Amniotic epithelial cell (primary cell): ENCODE measurements at regions not wholly inside any gene's neighbourhood (a gene's known extent, or its start where the extent isn't known, plus 50 kb on each side); places are given as distances from the start of the nearest gene placed in this dataset.

Experiments
- DNase-seq: peaks from one replicate; pipeline ENCODE4 v3.0.0-alpha.2; 2010; ENCODE audit warnings: low read depth

DNA sequence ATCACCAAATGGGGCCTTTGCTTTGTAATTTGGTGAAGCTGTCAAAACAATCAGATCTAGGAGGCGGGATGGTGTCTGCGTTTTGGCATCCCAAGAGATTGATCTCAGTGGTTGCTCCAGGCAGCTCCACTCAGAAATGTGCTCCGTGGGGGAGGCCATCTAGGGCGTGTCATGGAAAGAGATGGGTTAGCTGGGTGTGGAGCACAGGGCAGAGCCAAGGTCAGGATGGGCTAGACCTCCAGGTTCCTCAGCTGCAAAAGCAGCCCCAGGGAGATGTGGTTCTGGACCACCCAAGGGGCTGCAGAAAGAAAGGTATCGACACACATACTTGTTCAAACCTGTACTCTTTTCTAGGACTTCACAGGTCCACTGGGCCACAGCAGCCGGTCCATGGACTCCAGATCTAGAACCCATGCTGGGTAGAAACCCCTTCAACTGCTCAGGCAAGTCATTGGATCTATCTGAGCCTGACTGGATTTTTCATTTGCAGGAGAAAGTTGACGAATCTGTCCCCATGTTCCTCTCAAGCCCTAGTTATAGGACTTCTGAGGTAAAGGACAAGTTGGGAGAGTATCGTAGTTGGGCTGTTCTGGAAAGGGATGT lies 270.2 kb upstream of the RPL38 start:
- no peak for DNase-seq

DNA sequence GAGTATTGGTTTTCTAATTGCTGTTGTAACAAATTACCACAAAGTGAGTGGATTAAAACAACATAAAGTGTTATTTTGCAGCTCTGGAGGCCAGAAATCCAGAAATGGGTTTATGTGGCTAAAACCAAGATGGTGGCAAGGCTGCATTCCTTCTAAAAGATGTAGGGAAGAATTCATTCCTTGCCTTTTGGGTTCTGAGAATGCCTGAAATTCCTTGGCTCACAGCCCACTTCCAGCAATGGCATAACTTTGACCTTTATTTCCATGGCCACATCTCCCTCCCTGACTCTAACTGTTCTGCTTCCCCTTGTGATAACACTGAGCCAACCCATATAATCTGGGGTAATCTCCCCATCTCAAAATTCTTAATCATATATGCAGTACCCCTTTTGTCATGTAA lies 269.6 kb upstream of the RPL38 start:
- no peak for DNase-seq

DNA sequence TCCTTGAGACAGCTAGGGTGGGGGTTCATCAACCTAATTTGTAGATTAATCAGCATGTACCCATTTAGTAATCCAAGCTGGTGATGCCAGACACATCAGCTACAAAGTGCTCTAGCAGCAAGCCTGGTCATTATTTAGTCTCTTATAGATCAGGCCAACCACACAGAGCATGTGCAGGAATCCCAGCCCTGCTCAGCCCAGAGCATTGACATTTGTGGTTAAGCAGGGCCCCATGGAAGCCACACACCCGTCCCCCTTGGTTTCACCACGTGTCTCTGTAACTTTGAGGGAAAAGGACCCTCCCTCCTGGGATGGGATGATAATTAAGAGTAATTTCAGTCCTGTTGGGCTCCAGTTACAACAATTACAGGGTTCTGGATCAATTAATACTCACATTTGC lies 268.8 kb upstream of the RPL38 start:
- DNase-seq = no peak

DNA sequence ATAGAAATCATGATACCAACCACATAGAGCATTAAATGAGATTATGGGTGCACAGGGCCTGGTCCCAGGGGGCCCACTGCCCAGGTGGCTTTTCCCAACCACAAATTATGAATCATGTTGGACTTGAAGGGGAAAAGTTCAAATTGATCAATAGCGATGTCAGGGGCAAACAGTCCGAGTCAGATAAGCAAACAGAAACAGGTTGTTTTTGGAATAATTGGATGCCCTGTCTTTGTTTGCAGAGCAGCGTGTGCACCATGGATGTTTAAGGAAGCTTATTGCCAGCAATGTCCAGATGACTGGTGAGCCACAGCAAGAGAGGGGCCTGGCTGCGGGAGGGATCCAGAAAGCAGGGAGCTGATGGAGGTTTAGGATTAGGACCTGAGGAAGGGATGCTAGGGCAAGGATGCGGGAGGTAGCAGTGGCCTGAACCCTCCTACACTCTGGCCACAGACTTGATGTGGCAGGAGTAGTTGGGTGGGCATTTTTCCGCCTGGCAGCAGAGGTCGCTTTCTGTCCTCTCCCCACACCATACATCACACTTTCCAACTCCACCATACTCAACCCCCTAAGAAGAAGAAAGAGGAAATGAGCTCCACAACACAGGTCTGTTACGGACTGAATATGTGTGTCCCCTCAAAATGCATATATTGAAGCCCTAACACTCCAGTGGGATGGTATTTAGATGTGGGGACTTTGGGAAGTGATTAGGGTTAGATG lies 266.4 kb upstream of the RPL38 start:
- DNase-seq = no peak

DNA sequence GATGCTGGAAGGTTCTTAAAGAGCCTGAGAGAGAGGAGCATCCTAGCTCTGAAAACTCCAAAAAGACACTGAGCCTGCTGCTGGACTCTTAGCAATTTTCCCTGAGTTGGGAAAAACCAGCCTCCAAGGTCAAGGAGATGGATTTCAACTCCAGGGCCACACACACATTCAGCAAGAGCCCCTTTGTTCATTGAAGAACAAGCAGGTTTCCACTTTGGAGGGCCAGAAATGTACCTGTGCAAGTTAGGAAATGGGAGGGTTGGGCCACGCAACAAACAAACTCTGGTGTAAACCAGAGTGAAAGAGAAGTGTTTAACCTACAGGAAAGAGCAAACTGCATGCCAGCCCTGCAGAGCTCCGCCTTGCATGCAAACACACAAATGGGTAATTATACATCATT lies 264.8 kb upstream of the RPL38 start:
- DNase-seq = no peak

DNA sequence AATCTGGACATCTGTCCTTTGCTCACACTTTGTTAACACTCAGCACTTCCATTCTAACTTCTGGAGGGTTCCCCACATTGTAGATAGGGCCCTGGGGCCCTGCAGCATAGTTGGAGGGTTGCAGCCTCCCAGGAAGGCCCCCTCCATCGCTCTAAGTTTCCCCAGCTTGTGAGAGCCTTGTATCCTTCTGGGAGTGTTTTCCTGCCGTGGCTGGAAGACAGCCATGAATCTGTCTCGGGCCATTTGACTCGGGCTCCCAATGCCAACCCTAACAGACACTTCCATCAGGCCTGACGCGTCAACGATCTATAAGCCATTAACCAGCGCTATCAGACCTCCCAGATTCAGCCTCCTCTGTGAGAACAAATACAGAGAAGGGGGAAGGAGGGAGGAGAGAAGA lies 263.7 kb upstream of the RPL38 start:
- no peak for DNase-seq

DNA sequence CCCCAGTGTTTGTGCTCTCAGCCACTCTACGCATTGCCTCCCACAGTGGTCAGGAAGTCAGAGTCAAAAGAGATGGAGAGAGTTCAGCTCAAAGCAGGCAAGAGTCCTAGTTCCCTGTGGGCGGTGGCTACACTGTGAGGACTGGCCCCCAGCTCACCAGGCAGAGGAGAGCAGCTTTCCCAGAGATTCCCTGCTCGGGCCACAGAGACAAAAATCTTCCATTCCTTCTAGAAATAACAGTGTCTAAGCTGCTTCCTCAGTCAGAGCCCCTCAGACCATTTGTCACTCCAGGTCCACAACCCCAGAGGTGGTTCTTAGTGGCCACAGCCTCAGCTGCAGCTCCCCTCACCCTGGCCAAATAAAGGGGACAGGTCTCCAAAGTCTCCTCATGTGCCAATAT lies 263.0 kb upstream of the RPL38 start:
- no peak for DNase-seq

DNA sequence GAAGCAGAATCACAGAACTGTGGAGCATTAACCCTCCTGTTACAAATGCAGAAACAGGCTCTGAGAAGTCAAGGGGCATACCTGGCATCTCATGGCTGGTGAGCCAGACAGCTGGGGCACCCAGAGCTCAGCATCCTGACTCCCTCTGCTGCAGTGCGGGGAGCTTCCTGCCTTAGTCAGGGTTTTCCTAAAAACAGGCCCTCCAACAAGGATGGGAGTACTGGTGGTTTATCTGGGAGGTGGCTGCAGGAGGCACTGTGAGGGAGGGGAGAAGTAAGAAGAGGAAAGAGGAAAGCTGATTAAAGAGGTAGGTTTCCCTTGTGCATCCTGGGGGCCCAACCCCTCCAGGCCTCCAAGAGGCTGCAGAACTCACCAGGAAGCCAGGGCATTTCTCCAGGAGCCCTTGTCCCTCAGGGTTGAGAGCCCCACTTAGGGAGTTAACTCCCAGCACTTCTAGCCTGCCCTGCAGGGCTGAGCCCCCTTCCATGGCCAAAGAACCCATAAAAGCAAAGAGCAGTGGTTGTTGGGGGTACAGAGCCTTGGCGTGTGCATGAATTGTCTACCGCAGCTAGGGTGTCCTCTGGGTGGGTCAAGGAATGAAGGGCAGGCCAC lies 261.5 kb upstream of the RPL38 start:
- DNase-seq = no peak

DNA sequence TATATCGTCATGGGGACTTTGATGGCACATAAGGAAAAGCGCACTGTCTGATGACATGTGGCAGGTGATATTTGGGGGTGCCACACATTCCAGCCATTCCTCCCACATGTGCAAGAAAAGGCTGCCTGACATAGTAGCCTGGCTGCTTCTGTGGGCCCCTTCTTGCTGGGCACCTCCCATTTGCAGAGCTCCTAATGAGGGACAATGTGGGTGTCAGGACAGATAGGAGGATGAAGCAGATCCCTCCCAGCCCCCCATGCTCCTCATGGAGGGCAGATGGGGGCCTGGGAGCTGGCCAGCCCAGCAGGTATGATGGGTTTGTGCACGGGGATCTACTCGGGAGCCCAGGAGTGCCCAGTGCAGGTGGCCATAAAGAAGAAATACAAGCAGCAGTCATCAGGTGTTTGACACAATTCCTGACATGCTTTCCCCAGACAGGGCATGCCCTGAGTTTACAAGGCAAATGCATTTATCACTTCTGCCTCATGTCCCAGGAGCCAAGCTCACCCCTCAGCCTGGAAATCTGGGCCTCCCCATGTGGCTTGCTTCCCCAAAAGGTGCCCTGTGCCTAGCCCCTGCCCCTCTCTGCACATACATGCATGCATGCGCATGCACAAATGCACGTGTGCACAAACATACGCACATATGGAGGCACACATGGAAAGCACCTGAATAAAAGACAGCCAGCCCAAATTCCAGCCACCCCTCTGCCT lies 260.6 kb upstream of the RPL38 start:
- no peak for DNase-seq

DNA sequence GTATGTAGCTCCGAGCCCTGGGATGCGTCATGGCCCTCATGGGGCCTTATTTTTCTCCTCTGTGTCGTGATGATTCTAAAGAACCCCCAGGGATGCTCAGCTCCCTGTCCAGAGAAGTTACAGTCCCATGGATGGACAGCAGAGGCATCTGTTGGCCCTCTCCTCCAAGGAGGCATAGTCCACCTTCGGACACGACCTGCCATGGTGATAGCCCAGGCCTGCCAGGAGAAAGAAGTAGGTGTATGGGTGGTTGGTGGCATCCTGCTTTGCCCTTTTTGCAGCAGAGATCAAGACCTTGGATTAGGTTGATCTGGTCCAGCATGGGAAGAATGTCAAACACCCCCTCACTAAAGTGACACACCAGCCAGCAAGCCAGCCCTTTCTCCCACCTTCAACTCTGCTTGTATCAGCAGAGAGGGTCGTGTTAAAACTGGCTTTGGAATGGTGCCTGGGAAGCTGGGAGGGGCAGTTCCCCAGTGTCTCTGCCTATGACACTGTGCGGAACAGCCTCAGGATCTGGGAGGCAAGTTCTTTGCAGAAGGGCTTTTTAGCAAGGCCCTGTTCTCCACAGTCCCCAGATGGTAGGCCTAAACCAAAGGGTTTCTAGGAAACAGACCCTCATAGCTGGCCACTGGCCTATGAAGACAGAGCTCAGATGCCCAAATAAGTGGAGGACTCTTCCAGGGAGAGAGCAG lies 259.9 kb upstream of the RPL38 start:
- no peak for DNase-seq

DNA sequence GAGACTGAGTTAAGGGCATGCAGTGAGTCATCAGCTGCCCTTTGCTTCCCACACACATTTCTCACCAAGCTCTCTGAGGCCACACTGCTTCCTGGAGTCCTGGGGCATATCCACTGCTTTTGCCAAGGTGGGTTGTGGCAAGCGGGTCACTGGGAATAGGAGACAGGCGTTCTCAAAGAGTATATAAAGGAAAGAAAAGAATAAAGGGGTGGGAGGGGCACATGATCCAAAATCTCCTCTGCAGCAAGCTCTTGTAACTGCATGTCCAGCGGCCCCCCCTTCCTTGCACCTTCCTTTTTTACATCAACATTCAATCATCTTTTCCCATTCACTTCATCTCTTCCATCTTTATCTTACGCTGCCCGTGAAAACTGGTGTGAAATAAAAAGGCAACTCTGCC lies 259.1 kb upstream of the RPL38 start:
- DNase-seq = no peak

DNA sequence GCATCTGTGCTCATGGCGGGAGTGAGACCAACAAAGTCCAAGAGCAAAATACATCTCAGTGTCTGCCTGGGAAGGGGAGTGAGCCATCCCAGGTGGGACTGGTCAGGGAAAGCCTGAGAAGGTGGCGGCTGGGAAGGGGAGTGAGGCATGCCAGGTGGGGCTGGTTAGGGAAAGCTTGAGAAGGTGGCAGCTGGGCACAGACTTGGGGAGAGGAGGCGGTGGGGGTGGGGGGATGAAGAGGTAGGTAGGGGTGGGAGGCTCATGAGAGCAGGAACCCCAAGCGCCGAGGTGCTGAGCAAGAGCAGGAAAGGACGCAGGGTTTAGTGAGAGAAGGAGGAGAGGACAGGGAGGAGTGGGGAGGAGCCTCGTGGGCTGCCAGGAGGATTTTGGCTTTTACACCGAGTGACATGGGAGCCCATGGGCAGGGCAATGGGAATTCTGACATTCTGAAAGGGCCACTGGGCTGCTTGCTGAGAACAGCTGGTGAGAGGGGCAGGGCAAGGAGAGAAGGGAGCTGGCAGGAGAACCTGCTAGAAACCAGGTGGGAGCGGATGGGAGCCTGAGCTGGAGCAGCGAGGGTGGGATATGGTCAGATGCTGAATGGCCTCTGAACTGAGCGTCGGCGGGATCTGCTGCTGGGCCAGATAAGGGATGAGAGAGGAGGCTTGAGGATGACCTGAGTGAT lies 256.1 kb upstream of the RPL38 start:
- DNase-seq = no peak

DNA sequence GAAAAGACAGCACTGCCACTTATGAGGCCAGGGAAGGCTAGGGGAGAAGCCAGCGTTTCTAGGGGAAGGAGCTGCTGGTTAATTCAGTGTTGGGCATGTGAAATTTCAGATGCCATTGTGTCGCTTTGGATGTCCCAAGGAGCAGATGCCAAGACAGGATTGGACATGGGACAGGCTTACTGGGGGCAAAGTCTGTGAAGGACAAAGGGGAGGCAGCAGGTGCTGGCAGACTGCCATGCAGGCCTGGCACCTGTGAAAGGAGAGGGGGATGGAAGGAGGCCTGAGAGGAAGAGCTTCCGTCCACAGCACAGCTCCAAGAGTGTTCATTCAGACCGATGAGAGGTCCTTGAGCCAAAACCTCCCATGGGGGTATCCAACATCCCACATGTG lies 255.5 kb upstream of the RPL38 start:
- DNase-seq = no peak

DNA sequence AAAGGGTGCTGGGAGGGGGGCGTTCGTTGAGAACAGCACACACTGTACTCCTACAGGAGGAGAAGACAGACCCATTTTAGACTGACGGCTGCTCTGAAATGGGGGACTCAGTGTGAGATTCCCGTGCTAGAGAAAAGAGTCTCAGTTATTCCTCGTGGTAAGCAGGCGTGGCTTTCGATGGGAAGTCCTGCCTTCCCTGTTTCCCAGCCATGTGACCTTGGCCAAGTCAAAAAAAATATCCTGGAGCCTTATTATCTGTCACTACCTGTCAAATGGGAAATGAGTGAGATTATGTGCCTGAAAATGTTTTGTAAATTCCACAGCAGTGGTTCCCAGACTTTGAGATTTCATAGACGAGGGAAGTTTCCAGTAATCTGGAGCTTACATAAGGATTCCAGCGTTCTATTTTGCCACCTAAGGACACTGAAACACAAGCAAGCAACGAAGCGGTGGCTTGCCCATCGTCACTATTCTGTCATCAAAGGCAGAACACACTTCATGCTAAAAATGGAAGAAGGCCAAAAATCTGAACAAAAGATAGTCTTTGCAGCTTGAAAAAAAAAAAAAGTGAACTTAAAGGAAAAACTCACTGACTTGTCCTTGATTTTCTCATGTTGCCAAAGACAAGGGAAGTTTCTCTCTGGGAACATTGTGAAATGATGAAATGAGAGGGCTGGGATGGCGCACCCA lies 253.4 kb upstream of the RPL38 start:
- no peak for DNase-seq

DNA sequence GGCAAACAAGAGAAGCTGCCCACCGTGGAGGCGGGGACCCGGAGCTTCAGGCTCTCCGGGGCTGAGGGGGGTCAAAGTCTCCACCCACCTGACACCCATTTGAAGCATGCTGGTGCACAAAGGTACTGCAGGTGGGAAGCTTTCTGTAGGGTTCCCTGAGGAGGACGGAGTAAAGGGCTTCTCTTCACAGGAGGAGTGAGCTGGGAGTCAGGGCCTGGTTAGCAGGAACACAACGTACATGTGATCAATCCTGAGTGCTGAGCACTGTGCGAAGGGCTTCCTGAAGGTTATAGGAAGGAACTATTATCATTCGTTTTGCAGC lies 252.9 kb upstream of the RPL38 start:
- no peak for DNase-seq

DNA sequence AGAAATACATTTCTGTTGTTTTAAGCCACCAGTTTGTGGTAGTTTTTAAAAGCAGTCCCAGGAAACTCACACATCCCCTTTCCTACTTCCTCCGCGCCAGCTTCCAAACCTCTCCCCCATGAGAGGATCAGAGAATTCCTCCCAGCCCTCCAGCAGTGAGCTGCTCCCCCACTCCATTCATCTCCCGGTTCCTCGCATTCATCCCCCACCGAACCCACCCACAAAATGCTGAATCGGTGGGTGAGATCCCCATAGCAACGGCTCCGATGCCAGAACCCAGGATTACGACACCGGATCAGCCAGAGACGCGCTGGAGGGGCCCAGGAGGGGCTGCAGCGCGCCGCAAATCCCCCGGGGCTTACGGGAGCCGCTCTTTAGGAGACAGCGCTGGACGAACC lies 251.4 kb upstream of the RPL38 start:
- DNase-seq = no peak

DNA sequence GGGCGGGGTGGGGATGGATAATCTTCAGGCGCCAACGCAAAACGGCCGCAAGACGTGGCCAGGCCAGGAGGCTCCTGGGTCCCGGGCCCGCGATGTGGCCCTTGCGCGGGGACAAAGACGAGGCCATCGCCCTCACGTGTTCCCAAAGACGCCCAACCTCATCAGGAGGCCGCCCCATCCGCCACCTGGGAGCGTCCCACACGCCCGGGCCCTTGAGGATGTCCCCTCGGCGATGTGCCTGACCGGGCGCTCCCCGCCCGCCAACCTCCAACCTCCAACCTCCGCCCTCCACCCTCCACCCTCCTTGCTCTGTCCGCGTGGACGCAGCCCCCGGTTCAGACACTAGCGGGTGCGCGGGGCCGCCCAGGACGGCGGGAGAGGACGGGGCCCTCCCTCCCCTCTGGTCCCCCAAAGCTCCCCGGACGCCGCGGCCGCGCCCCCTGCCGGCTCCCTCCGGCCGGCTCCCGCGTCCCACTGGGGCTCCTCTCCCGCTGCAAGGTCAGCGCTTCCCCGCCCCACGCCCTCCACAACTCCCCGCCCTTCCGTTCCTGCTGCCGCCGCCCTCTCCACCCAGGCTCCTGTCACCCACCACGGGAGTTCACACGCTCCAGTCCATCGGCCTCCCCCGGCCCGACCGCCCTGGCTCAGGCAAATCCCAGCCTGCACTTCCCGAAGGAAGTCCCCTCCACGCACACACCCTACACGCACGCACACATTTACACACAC lies 250.8 kb upstream of the RPL38 start:
- DNase-seq = no peak

DNA sequence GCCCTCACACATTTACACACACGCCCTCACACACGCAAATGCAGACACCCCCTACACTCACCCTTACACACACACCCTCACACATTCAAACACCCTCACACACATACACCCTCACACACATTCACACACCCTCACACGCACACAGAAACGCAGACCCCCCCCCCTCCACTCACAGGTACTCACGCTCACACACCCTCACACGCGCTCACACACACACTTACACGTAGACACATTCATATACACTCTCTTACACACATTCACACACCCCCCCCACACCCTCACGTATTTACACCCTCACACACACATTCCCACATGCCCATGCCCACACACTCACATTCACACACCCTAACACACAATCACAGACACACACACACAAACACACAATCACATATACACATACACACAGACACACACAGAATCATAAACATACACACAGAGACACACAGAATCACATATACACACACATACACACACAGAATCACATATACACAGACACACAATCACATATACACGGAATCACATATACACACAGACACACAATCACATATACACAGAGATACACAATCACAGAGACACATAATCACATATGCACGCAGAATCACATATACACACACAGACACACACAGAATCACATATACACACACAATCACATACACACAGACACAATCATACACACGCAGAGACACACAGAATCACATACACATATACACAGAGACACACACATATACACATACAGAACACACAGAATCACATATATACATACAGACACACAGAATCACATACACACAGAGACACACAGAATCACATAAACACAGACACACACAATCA lies 250.1 kb upstream of the RPL38 start:
- no peak for DNase-seq

DNA sequence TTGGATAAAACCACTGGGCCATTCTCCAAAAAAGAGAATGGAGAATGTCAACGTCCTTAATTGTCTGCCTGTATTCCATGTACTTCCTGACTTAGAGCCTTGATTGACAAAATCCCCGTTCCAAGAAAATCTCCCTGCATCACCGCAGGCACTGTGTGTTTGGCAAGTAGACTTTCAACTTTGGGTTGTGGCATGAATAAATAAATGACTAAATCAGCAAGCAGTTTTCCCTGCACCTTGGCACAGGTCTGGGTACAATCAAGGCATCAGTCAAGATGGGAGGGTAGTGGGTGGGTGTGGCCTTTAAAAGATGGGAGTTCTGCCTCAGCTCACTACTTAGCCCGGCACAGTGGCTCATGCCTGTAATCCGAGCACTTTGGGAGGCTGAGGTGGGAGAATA lies 248.5 kb upstream of the RPL38 start:
- no peak for DNase-seq

DNA sequence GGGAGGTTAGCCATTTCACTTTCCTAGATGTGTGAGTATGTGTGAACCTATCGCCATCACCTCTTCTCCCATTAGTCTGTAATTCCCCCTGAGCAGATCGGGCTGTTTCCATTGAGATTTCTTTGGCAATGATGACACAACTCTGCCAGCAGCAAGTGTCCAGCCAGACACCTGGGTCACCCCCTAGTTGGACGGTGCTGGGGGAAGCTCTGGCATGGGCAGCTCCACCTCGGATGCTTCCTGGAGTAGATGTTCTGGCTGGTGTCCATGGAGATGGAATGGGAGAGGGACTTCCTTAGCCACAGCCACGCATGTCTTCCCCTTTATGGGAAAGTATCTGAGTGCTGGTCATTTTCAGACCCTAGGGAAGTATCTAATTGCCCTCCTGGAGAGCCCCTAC lies 247.9 kb upstream of the RPL38 start:
- DNase-seq = no peak
